KMS-11 (cell line): ENCODE measurements at regions not wholly inside any gene's neighbourhood (a gene's known extent, or its start where the extent isn't known, plus 50 kb on each side); places are given as distances from the start of the nearest gene placed in this dataset.
"Not testable (repeated sequence)": the region's sequence is repeated elsewhere in the genome, so short reads cannot be mapped to it uniquely, and the experiment has no call there.

Experiments used
- H2AFZ ChIP-seq: fragments of 200-600 bp; sonication (generic); 2 replicates; pipeline ENCODE4 v1.6.1; 2016; ENCODE audit warnings: antibody characterized with exemption, mixed run types, low read depth
- H3K27ac ChIP-seq: fragments of 200-600 bp; sonication (generic); 2 replicates; pipeline ENCODE4 v1.6.1; 2016; ENCODE audit warnings: mild to moderate bottlenecking, mixed run types
- H3K27me3 ChIP-seq: fragments of 200-600 bp; sonication (generic); 2 replicates; pipeline ENCODE4 v1.6.1; 2017; ENCODE audit warnings: mild to moderate bottlenecking, low read depth, mixed run types, moderate library complexity; ENCODE audit not compliant: insufficient read depth
- H3K36me3 ChIP-seq: fragments of 200-600 bp; sonication (generic); 2 replicates; pipeline ENCODE4 v1.6.1; 2017; ENCODE audit warnings: mild to moderate bottlenecking, mixed run types; ENCODE audit not compliant: insufficient read depth
- H3K4me1 ChIP-seq: fragments of 200-600 bp; sonication (generic); 2 replicates; pipeline ENCODE4 v1.6.1; 2016; ENCODE audit warnings: mild to moderate bottlenecking, low read depth, mixed run types; ENCODE audit not compliant: poor library complexity, severe bottlenecking
- H3K4me2 ChIP-seq: fragments of 200-600 bp; sonication (generic); 2 replicates; pipeline ENCODE4 v1.7.0; 2016; ENCODE audit warnings: mild to moderate bottlenecking, mixed run types
- H3K4me3 ChIP-seq: fragments of 200-600 bp; sonication (generic); IDR thresholded peaks from 2 replicates; pipeline ENCODE4 v1.6.1; 2017; ENCODE audit warnings: low read depth, low read length, mixed read lengths; ENCODE audit not compliant: insufficient read depth
- H3K79me2 ChIP-seq: fragments of 200-600 bp; sonication (generic); 2 replicates; pipeline ENCODE4 v1.6.1; 2016; ENCODE audit warnings: low read depth, mixed run types; ENCODE audit not compliant: insufficient read depth
- H3K9ac ChIP-seq: fragments of 200-600 bp; sonication (generic); 2 replicates; pipeline ENCODE4 v1.6.1; 2016; ENCODE audit warnings: mild to moderate bottlenecking, mixed run types
- H4K20me1 ChIP-seq: fragments of 200-600 bp; sonication (generic); 2 replicates; pipeline ENCODE4 v1.6.1; 2016; ENCODE audit warnings: mild to moderate bottlenecking, mixed run types; ENCODE audit not compliant: insufficient read depth
- CTCF ChIP-seq: fragments of 200-600 bp; sonication (generic); conservative IDR thresholded peaks from 2 replicates; pipeline ENCODE4 v1.6.1; 2017; ENCODE audit warnings: low read depth, mild to moderate bottlenecking, antibody characterized with exemption, low read length, moderate library complexity, mixed read lengths

GRCh38 chr11:36736103-36736502 is 138.1 kb upstream of the RAG2 start:
- Histone ChIP-seq H3K27me3 (no peaks in the 10 kb centered on the region), H3K79me2 (no peaks in the 10 kb centered on the region), H3K4me2 (no peak overlapping the region), H3K4me3 (no peak overlapping the region), H3K36me3 (no peaks in the 10 kb centered on the region), H2AFZ (no peak overlapping the region), H3K27ac (no peak overlapping the region), H4K20me1 (no peaks in the 10 kb centered on the region), H3K4me1 (no peaks in the 10 kb centered on the region), H3K9ac (no peak overlapping the region)
- TF ChIP-seq CTCF: no peak

- not testable (repeated sequence) for H4K20me1 ChIP-seq, H3K27me3 ChIP-seq
Observed at GRCh38 chr11:36733721-36734120, 135.7 kb upstream of the RAG2 start.

GRCh38 chr11:36730761-36731160 is 132.7 kb upstream of the RAG2 start:
- Histone ChIP-seq H3K27ac (no peak overlapping the region), H3K27me3 (no peaks in the 10 kb centered on the region), H3K36me3 (no peaks in the 10 kb centered on the region), H3K4me2 (no peak overlapping the region), H4K20me1 (no peaks in the 10 kb centered on the region), H3K4me3 (no peak overlapping the region), H2AFZ (no peak overlapping the region), H3K4me1 (no peaks in the 10 kb centered on the region), H3K79me2 (no peaks in the 10 kb centered on the region), H3K9ac (no peak overlapping the region)
- no peak for TF ChIP-seq CTCF

More at GRCh38 chr11:36733721-36734120, 135.7 kb upstream of the RAG2 start:
- not testable (repeated sequence) for H3K27ac ChIP-seq, H3K4me1 ChIP-seq, H2AFZ ChIP-seq, H3K79me2 ChIP-seq, H3K36me3 ChIP-seq, H3K4me3 ChIP-seq, H3K9ac ChIP-seq, H3K4me2 ChIP-seq

GRCh38 chr11:36729825-36730224 is 131.8 kb upstream of the RAG2 start:
- no peak overlapping the region for H3K4me2 ChIP-seq
- no peak overlapping the region for H3K27ac ChIP-seq
- no peak for TF ChIP-seq CTCF
- H3K36me3 ChIP-seq: no peaks in the 10 kb centered on the region
- H3K9ac ChIP-seq: no peak overlapping the region
- no peaks in the 10 kb centered on the region for H4K20me1 ChIP-seq
- no peaks in the 10 kb centered on the region for H3K79me2 ChIP-seq
- no peak overlapping the region for H2AFZ ChIP-seq
- H3K4me1 ChIP-seq: no peaks in the 10 kb centered on the region
- H3K4me3 ChIP-seq: no peak overlapping the region
- H3K27me3 ChIP-seq: no peaks in the 10 kb centered on the region

- no peaks in the 10 kb centered on the region for H3K79me2 ChIP-seq
- H3K4me1 ChIP-seq: no peaks in the 10 kb centered on the region
- H4K20me1 ChIP-seq: no peaks in the 10 kb centered on the region
- H2AFZ ChIP-seq: no peak overlapping the region
- TF ChIP-seq CTCF: no peak
- H3K27me3 ChIP-seq: no peaks in the 10 kb centered on the region
- H3K9ac ChIP-seq: no peak overlapping the region
- no peak overlapping the region for H3K27ac ChIP-seq
- no peak overlapping the region for H3K4me3 ChIP-seq
- no peaks in the 10 kb centered on the region for H3K36me3 ChIP-seq
- no peak overlapping the region for H3K4me2 ChIP-seq
Observed at GRCh38 chr11:36726420-36726819, 128.4 kb upstream of the RAG2 start.
